B cell (primary cell): ENCODE measurements at regions not wholly inside any gene's neighbourhood (a gene's known extent, or its start where the extent isn't known, plus 50 kb on each side); places are given as distances from the start of the nearest gene placed in this dataset.

Experiments
- CTCF ChIP-seq: fragments of 200-600 bp; IDR thresholded peaks from one replicate; pipeline ENCODE4 v1.8.0; 2022; ENCODE audit warnings: antibody characterized with exemption, mild to moderate bottlenecking
- EZH2 ChIP-seq: IDR thresholded peaks from 2 replicates; pipeline ENCODE4 v1.6.1; 2012; ENCODE audit warnings: borderline replicate concordance, low read depth, mild to moderate bottlenecking, moderate library complexity, low read length; ENCODE audit not compliant: insufficient read depth, poor library complexity, severe bottlenecking

GRCh38 chr20:11347738-11348137, 570.0 kb upstream of the BTBD3 start:
- no peak for TF ChIP-seq CTCF
- TF ChIP-seq EZH2 = no peak
